PC-9 (cell line): ENCODE measurements at regions not wholly inside any gene's neighbourhood (a gene's known extent, or its start where the extent isn't known, plus 50 kb on each side); places are given as distances from the start of the nearest gene placed in this dataset.

Experiments
- BruUV-seq: library from RNA; stranded (reverse); fragments of 400-500 nt; replicated peaks from 2 replicates; lab custom pipeline; 2021; lab: Mats Ljungman, UMichigan
- CTCF ChIA-PET: fragments of 300-600 bp; sonication (Branson Sonifier 250); formaldehyde crosslinking; loops from one replicate; lab custom pipeline; 2022; ENCODE audit warnings: antibody characterized with exemption; lab: Charles Lee
- POLR2A ChIA-PET: fragments of 300-600 bp; sonication (Branson Sonifier 250); formaldehyde crosslinking; loops from one replicate; lab custom pipeline; 2022; ENCODE audit warnings: antibody characterized with exemption; ENCODE audit not compliant: unreplicated experiment; lab: Charles Lee
- DNase-seq, 2 experiments: peaks; one replicate each; pipeline versions ENCODE4 v3.0.0 to v3.0.0-alpha.2; 2015 to 2022; ENCODE audit warnings: mixed read lengths in 1 of 2
- H2AFZ ChIP-seq: fragments of 200-600 bp; sonication (generic); 2 replicates; pipeline ENCODE4 v1.8.1; 2017; ENCODE audit warnings: antibody characterized with exemption
- H3F3A ChIP-seq: fragments of 200-600 bp; sonication (generic); 2 replicates; pipeline ENCODE4 v1.8.1; 2017; ENCODE audit warnings: antibody characterized with exemption, mild to moderate bottlenecking, low read depth; ENCODE audit not compliant: insufficient read depth
- H3K27ac ChIP-seq: fragments of 200-600 bp; sonication (generic); 2 replicates; pipeline ENCODE4 v1.6.1; 2016; ENCODE audit warnings: mixed run types
- H3K27me3 ChIP-seq: fragments of 200-600 bp; sonication (generic); 2 replicates; pipeline ENCODE4 v1.6.1; 2016; ENCODE audit warnings: low read depth, mixed run types; ENCODE audit not compliant: insufficient read depth
- H3K36me3 ChIP-seq: fragments of 200-600 bp; sonication (generic); 2 replicates; pipeline ENCODE4 v1.6.1; 2016; ENCODE audit warnings: low read depth, mixed run types
- H3K4me1 ChIP-seq: fragments of 200-600 bp; sonication (generic); replicated peaks from 2 replicates; pipeline ENCODE4 v1.6.1; 2016; ENCODE audit warnings: mixed run types; ENCODE audit not compliant: insufficient read depth
- H3K4me2 ChIP-seq: fragments of 200-600 bp; sonication (generic); 2 replicates; pipeline ENCODE4 v1.6.1; 2017; ENCODE audit warnings: mixed run types
- H3K4me3 ChIP-seq: fragments of 200-600 bp; sonication (generic); 2 replicates; pipeline ENCODE4 v1.6.1; 2016; ENCODE audit warnings: mixed run types
- H3K79me2 ChIP-seq: fragments of 200-600 bp; sonication (generic); 2 replicates; pipeline ENCODE4 v1.6.1; 2017; ENCODE audit warnings: low read depth, mixed run types
- H3K9me2 ChIP-seq: fragments of 200-600 bp; sonication (generic); 2 replicates; pipeline ENCODE4 v1.8.1; 2017; ENCODE audit warnings: mild to moderate bottlenecking; ENCODE audit not compliant: insufficient read depth
- H3K9me3 ChIP-seq: fragments of 200-600 bp; sonication (generic); 2 replicates; pipeline ENCODE4 v1.8.1; 2016; ENCODE audit warnings: low read depth; ENCODE audit not compliant: insufficient read depth
- H4K20me1 ChIP-seq: fragments of 200-600 bp; sonication (generic); 2 replicates; pipeline ENCODE4 v1.8.1; 2017; ENCODE audit not compliant: insufficient read depth
- EZH2 ChIP-seq: fragments of 200-600 bp; sonication (generic); IDR thresholded peaks from 2 replicates; pipeline ENCODE4 v1.8.0; 2017; ENCODE audit warnings: antibody characterized with exemption, low read depth
- intact Hi-C: fragments of 100-400 bp; cut with micrococcal nuclease; formaldehyde crosslinking; loops from one replicate; pipeline ENCODE4 v1.10.0; 2022; ENCODE audit not compliant: unreplicated experiment
- TF ChIP-seq, protein P1 (sequence below): fragments of 200-600 bp; sonication (generic); conservative IDR thresholded peaks from 2 replicates; pipeline ENCODE4 v1.6.1; 2017; ENCODE audit warnings: mixed run types, antibody characterized with exemption, mild to moderate bottlenecking, moderate library complexity

DNA sequence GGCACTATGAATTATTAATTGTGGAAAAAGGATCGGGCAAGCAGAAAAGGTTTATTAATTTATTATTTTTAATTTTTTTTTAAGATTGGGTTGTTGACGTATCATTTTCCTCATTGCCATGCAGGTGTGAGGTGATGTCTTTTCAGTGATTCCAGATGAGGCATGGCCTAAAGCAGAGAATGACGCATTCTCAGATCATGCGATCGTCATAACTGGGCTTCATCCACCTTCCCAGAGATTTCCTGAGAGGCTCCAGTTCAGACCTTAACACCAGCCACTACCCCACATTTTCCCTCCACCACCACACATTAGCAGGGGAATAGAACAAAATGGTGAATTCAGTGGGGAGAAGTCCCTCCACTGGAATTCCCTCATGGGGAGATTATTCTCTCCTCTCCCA lies 518.4 kb upstream of the SPHKAP start:
- H3K27me3 ChIP-seq = no peaks in the 10 kb centered on the region
- H3K4me2 ChIP-seq = no peak overlapping the region
- no peaks in the 10 kb centered on the region for H3K36me3 ChIP-seq
- H3K9me2 ChIP-seq = no peaks in the 10 kb centered on the region
- no peaks in the 10 kb centered on the region for H4K20me1 ChIP-seq
- H3F3A ChIP-seq = no peaks in the 10 kb centered on the region
- ChIA-PET POLR2A (no interaction called here), CTCF (no interaction called here)
- no TSS peak for BruUV-seq
- no peak overlapping the region for H3K4me3 ChIP-seq
- H3K9me3 ChIP-seq = no peaks in the 10 kb centered on the region
- no peak overlapping the region for H3K27ac ChIP-seq
- no peaks in the 10 kb centered on the region for H3K79me2 ChIP-seq
- DNase-seq = no peak
- H3K4me1 ChIP-seq = no peaks in the 10 kb centered on the region
- TF ChIP-seq, protein P1, sequence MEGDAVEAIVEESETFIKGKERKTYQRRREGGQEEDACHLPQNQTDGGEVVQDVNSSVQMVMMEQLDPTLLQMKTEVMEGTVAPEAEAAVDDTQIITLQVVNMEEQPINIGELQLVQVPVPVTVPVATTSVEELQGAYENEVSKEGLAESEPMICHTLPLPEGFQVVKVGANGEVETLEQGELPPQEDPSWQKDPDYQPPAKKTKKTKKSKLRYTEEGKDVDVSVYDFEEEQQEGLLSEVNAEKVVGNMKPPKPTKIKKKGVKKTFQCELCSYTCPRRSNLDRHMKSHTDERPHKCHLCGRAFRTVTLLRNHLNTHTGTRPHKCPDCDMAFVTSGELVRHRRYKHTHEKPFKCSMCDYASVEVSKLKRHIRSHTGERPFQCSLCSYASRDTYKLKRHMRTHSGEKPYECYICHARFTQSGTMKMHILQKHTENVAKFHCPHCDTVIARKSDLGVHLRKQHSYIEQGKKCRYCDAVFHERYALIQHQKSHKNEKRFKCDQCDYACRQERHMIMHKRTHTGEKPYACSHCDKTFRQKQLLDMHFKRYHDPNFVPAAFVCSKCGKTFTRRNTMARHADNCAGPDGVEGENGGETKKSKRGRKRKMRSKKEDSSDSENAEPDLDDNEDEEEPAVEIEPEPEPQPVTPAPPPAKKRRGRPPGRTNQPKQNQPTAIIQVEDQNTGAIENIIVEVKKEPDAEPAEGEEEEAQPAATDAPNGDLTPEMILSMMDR = no peak
- no peak for TF ChIP-seq EZH2
- intact Hi-C loops = no loop called here
- no peak overlapping the region for H2AFZ ChIP-seq

DNA sequence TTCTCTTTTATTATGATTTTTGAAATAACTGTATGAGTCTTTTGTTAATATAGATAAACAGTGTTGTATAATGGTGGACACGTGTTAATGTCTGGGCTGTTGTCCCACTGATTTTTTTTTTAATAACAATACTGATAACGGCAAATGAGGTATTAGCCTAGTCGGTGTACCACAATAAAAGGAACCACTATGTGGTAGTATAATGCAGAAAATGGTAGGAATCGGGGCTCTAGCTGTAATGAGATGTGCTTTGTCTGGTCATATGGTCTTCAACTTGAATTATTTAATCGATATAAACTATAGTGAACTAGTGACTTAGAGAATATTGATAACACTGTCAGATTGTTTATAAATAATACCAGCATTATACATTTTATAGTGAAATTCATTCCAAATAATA lies 517.9 kb upstream of the SPHKAP start:
- H4K20me1 ChIP-seq = no peaks in the 10 kb centered on the region
- no peak overlapping the region for H3K4me3 ChIP-seq
- no peak overlapping the region for H3K4me2 ChIP-seq
- no peaks in the 10 kb centered on the region for H3K27me3 ChIP-seq
- TF ChIP-seq, protein P1 = no peak
- TF ChIP-seq EZH2 = no peak
- H3K27ac ChIP-seq = no peak overlapping the region
- intact Hi-C loops = no loop called here
- no TSS peak for BruUV-seq
- H3K79me2 ChIP-seq = no peaks in the 10 kb centered on the region
- no peaks in the 10 kb centered on the region for H3K9me2 ChIP-seq
- ChIA-PET POLR2A (no interaction called here), CTCF (no interaction called here)
- no peaks in the 10 kb centered on the region for H3K4me1 ChIP-seq
- no peak for DNase-seq
- no peaks in the 10 kb centered on the region for H3K9me3 ChIP-seq
- H2AFZ ChIP-seq = no peak overlapping the region
- H3F3A ChIP-seq = no peaks in the 10 kb centered on the region
- H3K36me3 ChIP-seq = no peaks in the 10 kb centered on the region

DNA sequence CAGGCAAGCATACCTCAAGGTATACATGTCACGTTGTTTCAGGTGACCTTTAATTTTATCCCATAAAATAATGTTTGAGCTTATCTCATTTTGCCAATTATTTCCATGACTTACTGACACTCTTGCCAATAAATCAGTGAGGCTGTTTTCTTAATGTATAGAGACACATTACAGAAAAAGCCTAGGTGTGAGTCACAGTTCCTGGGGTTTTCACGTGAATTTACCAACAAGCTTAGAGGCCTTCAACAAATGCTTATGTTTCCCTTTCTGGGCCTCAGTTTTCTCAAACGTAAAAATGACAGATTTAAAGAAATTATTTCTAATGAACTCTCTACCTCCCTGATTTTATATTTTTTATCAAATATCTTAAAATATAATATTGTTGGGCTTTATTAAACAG lies 517.5 kb upstream of the SPHKAP start:
- no peak overlapping the region for H3K27ac ChIP-seq
- BruUV-seq = no TSS peak
- H3K9me3 ChIP-seq = no peaks in the 10 kb centered on the region
- H3K4me2 ChIP-seq = no peak overlapping the region
- H2AFZ ChIP-seq = no peak overlapping the region
- intact Hi-C loops = no loop called here
- DNase-seq = no peak
- no peaks in the 10 kb centered on the region for H3K79me2 ChIP-seq
- H4K20me1 ChIP-seq = no peaks in the 10 kb centered on the region
- POLR2A ChIA-PET = no interaction called here
- no peaks in the 10 kb centered on the region for H3K9me2 ChIP-seq
- no peaks in the 10 kb centered on the region for H3K4me1 ChIP-seq
- no peak overlapping the region for H3K4me3 ChIP-seq
- H3K36me3 ChIP-seq = no peaks in the 10 kb centered on the region
- CTCF ChIA-PET = no interaction called here
- no peaks in the 10 kb centered on the region for H3F3A ChIP-seq
- H3K27me3 ChIP-seq = no peaks in the 10 kb centered on the region
- no peak for TF ChIP-seq EZH2
- TF ChIP-seq, protein P1 = no peak
